H1 (cell line): ENCODE measurements at regions not wholly inside any gene's neighbourhood (a gene's known extent, or its start where the extent isn't known, plus 50 kb on each side); places are given as distances from the start of the nearest gene placed in this dataset.
A peak's percentile ranks its signal among the peaks of the same experiment; 100 is the strongest.

Experiments
- CTCF ChIA-PET: fragments of 300-600 bp; sonication (Branson Sonifier 250); formaldehyde crosslinking; loops from one replicate; lab custom pipeline; 2021; ENCODE audit not compliant: partially characterized antibody; lab: Charles Lee
- POLR2A ChIA-PET: fragments of 300-600 bp; sonication (Branson Sonifier 250); formaldehyde crosslinking; loops from one replicate; lab custom pipeline; 2021; ENCODE audit warnings: inconsistent platforms; ENCODE audit not compliant: partially characterized antibody; lab: Charles Lee
- DNase-seq, 2 experiments: peaks; one replicate each; pipeline versions ENCODE4 v3.0.0 to v3.0.0-alpha.2; 2010 to 2022; ENCODE audit warnings: low spot score in 2 of 2, low read depth in 1 of 2, mixed read lengths in 1 of 2
- FAIRE-seq: peaks from 2 replicates; lab custom pipeline; 2011; peaks lifted over from hg19 to GRCh38; lab: Jason Lieb, UNC
- H2AFZ ChIP-seq: 2 replicates; pipeline ENCODE4 v1.8.1; 2012; ENCODE audit warnings: low read length, inconsistent platforms
- H2AK5ac ChIP-seq: 2 replicates; pipeline ENCODE4 v1.6.1; 2013; ENCODE audit warnings: low read depth, low read length
- H2BK120ac ChIP-seq: replicated peaks from 2 replicates; pipeline ENCODE3; 2013; ENCODE audit warnings: low read depth, low read length, inconsistent platforms
- H2BK12ac ChIP-seq: 2 replicates; pipeline ENCODE4 v1.6.1; 2013; ENCODE audit warnings: low read depth, low read length
- H2BK15ac ChIP-seq: 2 replicates; pipeline ENCODE4 v1.6.1; 2013; ENCODE audit warnings: low read length
- H2BK20ac ChIP-seq: 2 replicates; pipeline ENCODE4 v1.6.1; 2013; ENCODE audit warnings: low read length
- H2BK5ac ChIP-seq: 2 replicates; pipeline ENCODE4 v1.6.1; 2013; ENCODE audit warnings: low read depth, low read length
- H3K14ac ChIP-seq: 2 replicates; pipeline ENCODE4 v1.6.1; 2013; ENCODE audit warnings: inconsistent platforms; ENCODE audit not compliant: insufficient read length
- H3K18ac ChIP-seq: 2 replicates; pipeline ENCODE4 v1.6.1; 2013; ENCODE audit warnings: low read length; ENCODE audit errors: extremely low read depth
- H3K23ac ChIP-seq: 2 replicates; pipeline ENCODE4 v1.6.1; 2013; ENCODE audit warnings: inconsistent platforms; ENCODE audit not compliant: insufficient read length
- H3K23me2 ChIP-seq: 2 replicates; pipeline ENCODE4 v1.6.1; 2013; ENCODE audit warnings: low read depth, low read length
- H3K27ac ChIP-seq: 2 replicates; pipeline ENCODE4 v1.6.1; 2011; ENCODE audit warnings: low read depth, low read length, inconsistent platforms
- H3K27me3 ChIP-seq, 4 experiments: replicated peaks in 1 of 4; 1 replicate in 1 of 4; 2 replicates in 3 of 4; pipeline versions ENCODE4 v1.6.1 to v1.8.1; 2011 to 2013; ENCODE audit warnings: low read length in 3 of 4, mild to moderate bottlenecking in 3 of 4, inconsistent platforms in 2 of 4, mixed read lengths in 2 of 4, moderate library complexity in 1 of 4; ENCODE audit not compliant: control insufficient read depth in 3 of 4, insufficient read depth in 3 of 4; ENCODE audit errors: extremely low read depth in 1 of 4
- H3K36me3 ChIP-seq, 4 experiments: 2 replicates each; pipeline versions ENCODE4 v1.6.1 to v1.8.1; 2011 to 2013; ENCODE audit warnings: mild to moderate bottlenecking in 4 of 4, low read length in 3 of 4, moderate library complexity in 2 of 4, control low read depth in 1 of 4, inconsistent platforms in 1 of 4; ENCODE audit not compliant: insufficient read depth in 4 of 4, control insufficient read depth in 2 of 4
- H3K4ac ChIP-seq: replicated peaks from 2 replicates; pipeline ENCODE3; 2013; ENCODE audit warnings: low read length, low read depth, mixed read lengths, inconsistent platforms; ENCODE audit not compliant: insufficient read length
- H3K4me1 ChIP-seq, 4 experiments: replicated peaks in 1 of 4; 1 replicate in 1 of 4; 2 replicates in 3 of 4; pipeline versions ENCODE4 v1.6.1 to v1.8.1; 2011 to 2013; ENCODE audit warnings: low read length in 3 of 4, inconsistent platforms in 2 of 4, mixed read lengths in 1 of 4; ENCODE audit not compliant: insufficient read depth in 4 of 4, control insufficient read depth in 3 of 4
- H3K4me2 ChIP-seq, 2 experiments: 2 replicates each; pipeline versions ENCODE4 v1.6.1 to v1.8.1; 2011 to 2013; ENCODE audit warnings: low read depth in 2 of 2, low read length in 2 of 2, control low read depth in 1 of 2, inconsistent platforms in 1 of 2, mild to moderate bottlenecking in 1 of 2; ENCODE audit not compliant: insufficient read depth in 1 of 2
- H3K4me3 ChIP-seq, 4 experiments: fragments of 200-600, 300-600 bp in 1 of 4; sonication (generic), shearing (Covaris generic), sonication (Bioruptor Twin) in 1 of 4; 2 replicates each; pipeline versions ENCODE4 v1.5.1 to v1.8.1; 2011 to 2016; ENCODE audit warnings: low read length in 4 of 4, low read depth in 3 of 4, control low read depth in 2 of 4, inconsistent platforms in 2 of 4, mild to moderate bottlenecking in 2 of 4, mixed read lengths in 1 of 4, moderate library complexity in 1 of 4; ENCODE audit not compliant: insufficient read depth in 2 of 4; ENCODE audit errors: extremely low read depth in 1 of 4
- H3K56ac ChIP-seq: replicated peaks from 2 replicates; pipeline ENCODE3; 2013; ENCODE audit warnings: low read depth, mild to moderate bottlenecking, mixed read lengths, low read length, inconsistent platforms; ENCODE audit not compliant: insufficient read length
- H3K79me1 ChIP-seq: 2 replicates; pipeline ENCODE4 v1.6.1; 2013; ENCODE audit warnings: low read depth, low read length, control low read depth
- H3K79me2 ChIP-seq, 2 experiments: 2 replicates each; pipeline versions ENCODE4 v1.6.1 to v1.8.1; 2012 to 2013; ENCODE audit warnings: low read length in 2 of 2, mild to moderate bottlenecking in 2 of 2, inconsistent platforms in 1 of 2; ENCODE audit not compliant: insufficient read depth in 2 of 2, control insufficient read depth in 1 of 2
- H3K9ac ChIP-seq, 4 experiments: replicated peaks in 1 of 4; 1 replicate in 1 of 4; 2 replicates in 3 of 4; pipeline versions ENCODE4 v1.6.1 to v1.8.1; 2011 to 2013; ENCODE audit warnings: low read depth in 3 of 4, low read length in 3 of 4, control low read depth in 2 of 4, mild to moderate bottlenecking in 2 of 4, moderate library complexity in 2 of 4, inconsistent platforms in 1 of 4; ENCODE audit errors: extremely low read depth in 1 of 4
- H3K9me3 ChIP-seq, 2 experiments: 2 replicates each; pipeline versions ENCODE4 v1.6.1 to v1.8.1; 2012 to 2013; ENCODE audit warnings: mild to moderate bottlenecking in 2 of 2, moderate library complexity in 2 of 2, control low read depth in 1 of 2, inconsistent platforms in 1 of 2, low read depth in 1 of 2, low read length in 1 of 2, mixed read lengths in 1 of 2; ENCODE audit not compliant: insufficient read depth in 2 of 2
- H4K20me1 ChIP-seq, 2 experiments: replicated peaks in 1 of 2; 2 replicates each; pipeline versions ENCODE3 to v1.8.1; 2011 to 2013; ENCODE audit warnings: inconsistent platforms in 2 of 2, low read length in 2 of 2, mild to moderate bottlenecking in 1 of 2; ENCODE audit not compliant: insufficient read depth in 2 of 2, control insufficient read depth in 1 of 2
- H4K5ac ChIP-seq: 2 replicates; pipeline ENCODE4 v1.6.1; 2013; ENCODE audit warnings: low read length, low read depth, mixed read lengths, inconsistent platforms; ENCODE audit not compliant: insufficient read length
- H4K8ac ChIP-seq: 2 replicates; pipeline ENCODE4 v1.8.0; 2013; ENCODE audit warnings: mild to moderate bottlenecking, moderate library complexity, low read length, inconsistent platforms; ENCODE audit not compliant: insufficient read depth; ENCODE audit errors: extremely low read depth
- H4K91ac ChIP-seq: replicated peaks from 2 replicates; pipeline ENCODE3; 2013; ENCODE audit warnings: low read length, mixed read lengths, inconsistent platforms; ENCODE audit not compliant: insufficient read length
- ASH2L ChIP-seq: fragments of 200-600, 300-600 bp; sonication (generic); IDR thresholded peaks from one replicate; pipeline ENCODE4 v1.7.1; 2017; ENCODE audit warnings: low read length
- EGR1 ChIP-seq: IDR thresholded peaks from 2 replicates; pipeline ENCODE4 v1.6.1; 2011; ENCODE audit warnings: low read depth, low read length, borderline replicate concordance
- EP300 ChIP-seq, 2 experiments: IDR thresholded peaks; 1 replicate in 1 of 2; 2 replicates in 1 of 2; pipeline ENCODE4 v1.6.1; 2011 to 2012; ENCODE audit warnings: low read depth in 2 of 2, low read length in 2 of 2, mild to moderate bottlenecking in 2 of 2, borderline replicate concordance in 1 of 2, inconsistent platforms in 1 of 2, moderate library complexity in 1 of 2
- GTF2F1 ChIP-seq: IDR thresholded peaks from 2 replicates; pipeline ENCODE4 v1.6.1; 2012; ENCODE audit warnings: low read depth, low read length, improper control_type of control experiment, borderline replicate concordance
- PHF8 ChIP-seq: fragments of 200-600 bp; sonication (generic); conservative IDR thresholded peaks from 2 replicates; pipeline ENCODE4 v1.7.1; 2012; ENCODE audit warnings: low read depth, mild to moderate bottlenecking, inconsistent platforms, low read length, moderate library complexity
- WGBS, 2 experiments: shearing (Covaris generic) in 1 of 2; methylation state at CpG; one replicate each; pipeline versions ENCODE4 v1.1.6 to v1.1.7; 2013 to 2015; ENCODE audit warnings: low lambda C conversion rate in 2 of 2, mixed read lengths in 2 of 2, inconsistent platforms in 1 of 2, low coverage in 1 of 2, missing lambda C conversion rate in 1 of 2; ENCODE audit not compliant: insufficient replicate concordance in 2 of 2, insufficient coverage in 1 of 2, insufficient read length in 1 of 2; ENCODE audit errors: extremely low coverage in 1 of 2, missing lambda C conversion rate in 1 of 2; 5-methylcytosine and 5-hydroxymethylcytosine counted together
- TF ChIP-seq, protein P1 (sequence below), 3 experiments: IDR thresholded peaks; 1 replicate in 2 of 3; 2 replicates in 1 of 3; pipeline versions ENCODE4 v1.5.1 to v1.6.1; 2011; ENCODE audit warnings: low read length in 3 of 3, mild to moderate bottlenecking in 3 of 3, inconsistent platforms in 2 of 3, low read depth in 1 of 3, moderate library complexity in 1 of 3; ENCODE audit not compliant: insufficient read depth in 1 of 3; ENCODE audit errors: control extremely low read depth in 1 of 3

DNA sequence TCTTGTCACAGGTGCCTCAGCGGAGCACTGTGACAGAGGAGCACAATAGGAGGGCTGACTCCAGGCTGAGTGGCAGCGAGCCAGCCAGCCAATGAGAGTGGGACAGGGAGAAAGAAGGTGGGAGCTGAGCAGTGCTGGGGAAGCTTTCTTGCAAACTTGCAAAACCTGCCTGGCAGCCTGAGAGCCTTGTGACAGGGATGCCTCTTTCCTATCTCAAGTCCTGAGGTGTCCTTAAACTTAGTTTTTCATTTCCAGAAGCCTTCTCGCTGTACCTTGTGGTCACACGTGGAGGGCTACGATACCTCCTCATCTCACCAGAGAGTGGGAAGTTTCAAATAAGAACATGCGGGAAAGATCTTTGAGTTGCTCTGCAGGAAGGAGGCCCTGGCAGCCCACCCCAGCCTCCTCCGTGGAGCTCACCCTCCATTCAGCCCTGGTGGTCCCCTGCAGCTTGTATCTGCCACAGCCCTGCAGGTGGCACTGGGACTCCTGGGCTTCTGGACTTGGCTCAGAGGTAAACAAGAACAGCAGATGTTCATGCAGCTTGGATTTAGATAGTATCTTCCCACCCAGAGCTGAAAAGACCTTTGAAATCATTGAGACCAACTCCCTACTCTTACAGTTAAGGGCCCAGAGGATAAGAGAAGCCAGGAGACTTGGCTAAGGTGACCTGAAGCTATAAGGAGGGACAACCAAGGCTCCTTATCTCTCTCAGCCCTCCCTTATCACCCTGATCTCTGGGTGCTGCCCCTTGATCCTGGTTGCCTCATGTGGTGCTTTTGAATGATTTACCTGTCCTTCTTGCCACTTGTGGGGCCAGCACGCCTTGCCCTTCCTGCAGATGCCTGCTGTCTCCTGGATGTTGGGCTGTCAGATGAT is 153.5 kb upstream of the MAX start:
- Histone ChIP-seq H3K4me2 (peak overlapping the region; percentile 57 to 60), H3K14ac (no peak overlapping the region), H4K8ac (no peak overlapping the region), H2AK5ac (no peak overlapping the region), H3K4ac (no peak overlapping the region), H3K23me2 (0 out of 2 replicates have a peak, but pooled peaks cover 2% of the 10 kb centered on the region), H4K20me1 (no peaks in the 10 kb centered on the region), H2BK5ac (peak overlapping the region; percentile 30; the same call in 1 of the 2 replicates), H3K27me3 (no peaks in the 10 kb centered on the region), H3K36me3 (no peaks in the 10 kb centered on the region), H2AFZ (0 out of 2 replicates have a peak overlapping the region, but pooled peaks have one; percentile 34), H3K56ac (no peak overlapping the region), H2BK15ac (peak overlapping the region; percentile 74; the same call in 1 of the 2 replicates), H3K4me3 (peak overlapping the region in 3 of 4 experiments; percentile 16 to 39 (median 26); a peak in 4 of 8 replicates), H3K4me1 (peaks cover 6 to 16% (median 12%) of the 10 kb centered on the region in 4 experiments), H3K9me3 (peaks cover 4 to 8% of the 10 kb centered on the region in 2 experiments; a peak in 3 of 4 replicates), H2BK20ac (peak overlapping the region; percentile 80), H3K79me1 (no peaks in the 10 kb centered on the region), H3K9ac (no peak overlapping the region; a peak in 1 of 7 replicates), H3K27ac (no peak overlapping the region), H3K23ac (no peak overlapping the region), H2BK12ac (peak overlapping the region; percentile 42; the same call in 1 of the 2 replicates), H4K5ac (peak overlapping the region; percentile 25), H2BK120ac (peak overlapping the region; percentile 48), H3K79me2 (no peaks in the 10 kb centered on the region), H4K91ac (peak overlapping the region; percentile 54), H3K18ac (peak overlapping the region; percentile 93)
- WGBS, 2 experiments: 29% methylated on average over 8 of the region's 8 CpGs; no CpG with 5 or more reads in 1 of the 2 experiments
- CTCF ChIA-PET: interaction anchor here (0.6 to 2.3 kb wide), 6 partner anchors 12 to 1056 kb away, joined by 3 to 9 read pairs (median 4); no protein-coding TSS in a partner anchor
- FAIRE-seq: peak; percentile 89
- DNase-seq: peak; percentile 63 to 84
- POLR2A ChIA-PET: interaction anchor here (1.1 to 1.6 kb wide), 3 partner anchors 24 to 158 kb away, joined by 3 to 6 read pairs (median 3); partner anchors contain the start of gene FUT8
- TF ChIP-seq ASH2L (peak; percentile 92), EGR1 (no peak), GTF2F1 (no peak), PHF8 (0 out of 2 replicates have a peak, but pooled peaks have one; percentile 25), EP300 (IDR thresholded peaks at IDR 0.05; ENCODE audit: borderline replicate concordance in 1 of 2, low read depth in 2 of 2, low read length in 2 of 2) (no peak; a peak in 1 of 3 replicates)
- TF ChIP-seq, protein P1, sequence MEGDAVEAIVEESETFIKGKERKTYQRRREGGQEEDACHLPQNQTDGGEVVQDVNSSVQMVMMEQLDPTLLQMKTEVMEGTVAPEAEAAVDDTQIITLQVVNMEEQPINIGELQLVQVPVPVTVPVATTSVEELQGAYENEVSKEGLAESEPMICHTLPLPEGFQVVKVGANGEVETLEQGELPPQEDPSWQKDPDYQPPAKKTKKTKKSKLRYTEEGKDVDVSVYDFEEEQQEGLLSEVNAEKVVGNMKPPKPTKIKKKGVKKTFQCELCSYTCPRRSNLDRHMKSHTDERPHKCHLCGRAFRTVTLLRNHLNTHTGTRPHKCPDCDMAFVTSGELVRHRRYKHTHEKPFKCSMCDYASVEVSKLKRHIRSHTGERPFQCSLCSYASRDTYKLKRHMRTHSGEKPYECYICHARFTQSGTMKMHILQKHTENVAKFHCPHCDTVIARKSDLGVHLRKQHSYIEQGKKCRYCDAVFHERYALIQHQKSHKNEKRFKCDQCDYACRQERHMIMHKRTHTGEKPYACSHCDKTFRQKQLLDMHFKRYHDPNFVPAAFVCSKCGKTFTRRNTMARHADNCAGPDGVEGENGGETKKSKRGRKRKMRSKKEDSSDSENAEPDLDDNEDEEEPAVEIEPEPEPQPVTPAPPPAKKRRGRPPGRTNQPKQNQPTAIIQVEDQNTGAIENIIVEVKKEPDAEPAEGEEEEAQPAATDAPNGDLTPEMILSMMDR (IDR thresholded peaks at IDR 0.05; ENCODE audit: control extremely low read depth in 1 of 3, insufficient read depth in 1 of 3, low read depth in 1 of 3, low read length in 3 of 3): peak in 2 of 3 experiments; percentile 11 to 22; a peak in 1 of 4 replicates
